Heart right ventricle (tissue), 16 donors: ENCODE measurements at regions not wholly inside any gene's neighbourhood (a gene's known extent, or its start where the extent isn't known, plus 50 kb on each side); places are given as distances from the start of the nearest gene placed in this dataset.
"Not testable (repeated sequence)": the region's sequence is repeated elsewhere in the genome, so short reads cannot be mapped to it uniquely, and the experiment has no call there.

Experiments used
- ATAC-seq, 8 donors: fragments of 200-7000 bp; cut with Tn5 transposase; one replicate each; pipeline ENCODE4 v1.9.1; 2020; ENCODE audit warnings: mild to moderate bottlenecking in 8 of 8, moderate library complexity in 8 of 8, moderate number of reproducible peaks in 1 of 8
- DNase-seq, 2 donors: peaks; one replicate each; pipeline ENCODE4 v3.0.0-alpha.2; 2020
- H3K27ac ChIP-seq, 10 donors: fragments of 200-600 bp; sonication (generic) in 2 of 10; one replicate each; pipeline versions ENCODE4 v1.5.0 to v1.8.0; 2020 to 2022; ENCODE audit warnings: mild to moderate bottlenecking in 3 of 10
- H3K27me3 ChIP-seq, 7 donors: fragments of 200-600 bp; one replicate each; pipeline ENCODE4 v1.8.0; 2021 to 2022; ENCODE audit warnings: mild to moderate bottlenecking in 2 of 7
- H3K36me3 ChIP-seq, 9 donors: fragments of 200-600 bp; sonication (generic) in 1 of 9; one replicate each; pipeline versions ENCODE4 v1.5.0 to v1.8.0; 2020 to 2022; ENCODE audit warnings: mild to moderate bottlenecking in 2 of 9
- H3K4me1 ChIP-seq, 9 donors: fragments of 200-600 bp; sonication (generic) in 1 of 9; one replicate each; pipeline versions ENCODE4 v1.5.0 to v1.8.0; 2020 to 2022; ENCODE audit warnings: mild to moderate bottlenecking in 4 of 9
- H3K4me3 ChIP-seq, 10 donors: fragments of 200-600 bp; sonication (generic) in 2 of 10; one replicate each; pipeline versions ENCODE4 v1.5.0 to v1.8.0; 2020 to 2022; ENCODE audit warnings: mild to moderate bottlenecking in 7 of 10, moderate library complexity in 2 of 10
- H3K9me3 ChIP-seq, 11 donors: fragments of 200-600 bp in 10 of 11; sonication (generic) in 2 of 11; one replicate each; pipeline versions ENCODE4 v1.5.0 to v1.8.0; 2013 to 2022; ENCODE audit warnings: mild to moderate bottlenecking in 2 of 11, control low read depth in 1 of 11, moderate library complexity in 1 of 11
- CTCF ChIP-seq, 9 donors: fragments of 200-600 bp; sonication (generic) in 2 of 9; IDR thresholded peaks; one replicate each; pipeline versions ENCODE4 v1.5.0 to v1.8.0; 2021 to 2022; ENCODE audit warnings: antibody characterized with exemption in 9 of 9, mild to moderate bottlenecking in 5 of 9, moderate library complexity in 1 of 9
- WGBS, 2 donors: extraction: QIAGEN DNeasy Blood & Tissue Kit; methylation state at CpG; one replicate each; pipeline ENCODE4 v1.1.7; 2013; ENCODE audit warnings: inconsistent platforms in 1 of 2; 5-methylcytosine and 5-hydroxymethylcytosine counted together
- intact Hi-C, 10 donors: fragments of 100-400 bp; cut with DNase I; formaldehyde crosslinking; loops; one replicate each; pipeline versions ENCODE4 v1.11.1 to v1.14.2; 2022
- donor health status: Arrhythmogenic right ventricular cardiomyopathy.
- donor health status: ischemic (EF 13 %, LVEDD 7.1; RV severe dilation, severe dysfunction).
- donor health status: healthy with polysubstance abuse.
- donor health status: DM: no; HTN: yes; CAD: no.
- donor health status: DM: no; HTN: no; CAD: no.
- donor health status: ischemic (EF 25% LVEDD 6.9; RV normal size, moderate dysfunction).
- donor health status: ischemic (EF 25% LVEDD 5.7; RV mildly dilated, moderate dysfunction).
- donor health status: healthy.
- donor health status: DM: yes; HTN: yes; CAD: no.
- donor health status: Ischemic cardiomyopathy.
- donor health status: ischemic (EF 35%, LVEDD 5.7; RV mildly dilated, moderate dysfunction).
- donor health status: nonischemic (EF 11% LVEDD 7.7; RV severe dilation, severe dysfunction).
- donor health status: DM: yes; HTN: yes; CAD: no.
- donor health status: PGD.
- donor health status: ischemic (EF 29% LVEDD 5.4; RV normal size, mild dysfunction).
- donor health status: nonischemic (EF 23%, LVEDD 6.1; RV moderate dilation, normal function).

GRCh38 chr13:64078480-64078936, 2662.9 kb upstream of the PCDH20 start:
- DNase-seq (no peak), ATAC-seq (no peak)
- H3K36me3 ChIP-seq: no peaks in the 10 kb centered on the region
- WGBS, 2 donors: 91% methylated on average over 22 of the region's 22 CpGs
- H3K4me3 ChIP-seq: no peak overlapping the region
- intact Hi-C loops: no loop called here
- no peak for TF ChIP-seq CTCF (IDR thresholded peaks at IDR 0.05)
- H3K27me3 ChIP-seq: no peaks in the 10 kb centered on the region
- H3K4me1 ChIP-seq: no peaks in the 10 kb centered on the region
- peaks cover 0 to 30% (median 0%) of the 10 kb centered on the region in 11 donors for H3K9me3 ChIP-seq
- no peak overlapping the region for H3K27ac ChIP-seq

GRCh38 chr13:64078025-64078424, 2662.4 kb upstream of the PCDH20 start:
- 91 to 93% methylated on average over 6 of the region's 6 CpGs for WGBS, 2 donors
- no peak overlapping the region for H3K27ac ChIP-seq
- no peaks in the 10 kb centered on the region for H3K27me3 ChIP-seq
- no peaks in the 10 kb centered on the region for H3K36me3 ChIP-seq
- TF ChIP-seq CTCF (IDR thresholded peaks at IDR 0.05): no peak
- DNase-seq (no peak), ATAC-seq (no peak)
- H3K9me3 ChIP-seq: peaks cover 0 to 34% (median 0%) of the 10 kb centered on the region in 11 donors
- H3K4me3 ChIP-seq: no peak overlapping the region
- intact Hi-C loops: no loop called here
- H3K4me1 ChIP-seq: no peaks in the 10 kb centered on the region

GRCh38 chr13:64077132-64077835, 2661.6 kb upstream of the PCDH20 start:
- H3K4me3 ChIP-seq, intact Hi-C loops, H3K27me3 ChIP-seq, ATAC-seq, H3K4me1 ChIP-seq, H3K27ac ChIP-seq, H3K36me3 ChIP-seq: not testable (repeated sequence)
- WGBS, 2 donors: 91 to 92% methylated on average over 36 of the region's 36 CpGs
- peaks cover 0 to 34% (median 0%) of the 10 kb centered on the region in 11 donors for H3K9me3 ChIP-seq
- DNase-seq: peak in 1 of 2 donors; percentile 8

GRCh38 chr13:64075543-64076271, 2660.1 kb upstream of the PCDH20 start:
- no peak overlapping the region for H3K4me3 ChIP-seq
- H3K9me3 ChIP-seq: peaks cover 0 to 27% (median 0%) of the 10 kb centered on the region in 11 donors
- no peak for DNase-seq
- H3K4me1 ChIP-seq: no peaks in the 10 kb centered on the region
- TF ChIP-seq CTCF (IDR thresholded peaks at IDR 0.05): no peak
- no peak for ATAC-seq
- no peak overlapping the region for H3K27ac ChIP-seq
- no peaks in the 10 kb centered on the region for H3K36me3 ChIP-seq
- H3K27me3 ChIP-seq: no peaks in the 10 kb centered on the region
- intact Hi-C loops: no loop called here
- 90 to 93% methylated on average over 14 of the region's 14 CpGs for WGBS, 2 donors
